ENCODE measurements at regions not wholly inside any gene's neighbourhood (a gene's known extent, or its start where the extent isn't known, plus 50 kb on each side); places are given as distances from the start of the nearest gene placed in this dataset.
"Not testable (repeated sequence)": the region's sequence is repeated elsewhere in the genome, so short reads cannot be mapped to it uniquely, and the experiment has no call there.

DNA sequence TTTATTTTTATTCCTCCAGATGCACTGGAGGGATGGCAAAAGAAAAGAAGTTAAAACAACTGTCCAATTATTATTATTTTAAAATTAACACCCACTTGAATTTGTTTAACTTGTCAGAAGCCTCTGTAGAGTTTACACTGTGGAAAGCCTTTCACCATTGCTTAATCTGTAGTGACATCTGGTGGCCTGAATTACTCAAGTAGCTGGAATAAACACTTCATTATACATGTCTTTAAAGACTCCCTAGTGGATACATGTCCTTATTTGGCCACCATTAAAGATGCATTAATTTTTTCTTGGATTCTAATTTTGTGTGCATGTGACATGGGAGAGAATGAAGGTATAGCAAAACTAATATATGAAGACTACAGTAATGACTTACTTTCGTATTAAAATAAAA is 1496.5 kb downstream of the FAM181B start:
- DNase-seq (ENCODE audit: extremely low read depth, low read depth), result no peak
- TF ChIP-seq, protein P1, sequence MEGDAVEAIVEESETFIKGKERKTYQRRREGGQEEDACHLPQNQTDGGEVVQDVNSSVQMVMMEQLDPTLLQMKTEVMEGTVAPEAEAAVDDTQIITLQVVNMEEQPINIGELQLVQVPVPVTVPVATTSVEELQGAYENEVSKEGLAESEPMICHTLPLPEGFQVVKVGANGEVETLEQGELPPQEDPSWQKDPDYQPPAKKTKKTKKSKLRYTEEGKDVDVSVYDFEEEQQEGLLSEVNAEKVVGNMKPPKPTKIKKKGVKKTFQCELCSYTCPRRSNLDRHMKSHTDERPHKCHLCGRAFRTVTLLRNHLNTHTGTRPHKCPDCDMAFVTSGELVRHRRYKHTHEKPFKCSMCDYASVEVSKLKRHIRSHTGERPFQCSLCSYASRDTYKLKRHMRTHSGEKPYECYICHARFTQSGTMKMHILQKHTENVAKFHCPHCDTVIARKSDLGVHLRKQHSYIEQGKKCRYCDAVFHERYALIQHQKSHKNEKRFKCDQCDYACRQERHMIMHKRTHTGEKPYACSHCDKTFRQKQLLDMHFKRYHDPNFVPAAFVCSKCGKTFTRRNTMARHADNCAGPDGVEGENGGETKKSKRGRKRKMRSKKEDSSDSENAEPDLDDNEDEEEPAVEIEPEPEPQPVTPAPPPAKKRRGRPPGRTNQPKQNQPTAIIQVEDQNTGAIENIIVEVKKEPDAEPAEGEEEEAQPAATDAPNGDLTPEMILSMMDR (IDR thresholded peaks at IDR 0.05; ENCODE audit: low read depth, low read length, missing control alignments), result no peak
- no peak overlapping the region for H3K4me3 ChIP-seq (replicated peaks; ENCODE audit: low read depth, low read length)

- H3K4me3 ChIP-seq (replicated peaks; ENCODE audit: low read depth, low read length); DNase-seq (ENCODE audit: extremely low read depth, low read depth): not testable (repeated sequence)
Measured at GRCh38 chr11:81227409-81227808, 1506.3 kb downstream of the FAM181B start.

DNA sequence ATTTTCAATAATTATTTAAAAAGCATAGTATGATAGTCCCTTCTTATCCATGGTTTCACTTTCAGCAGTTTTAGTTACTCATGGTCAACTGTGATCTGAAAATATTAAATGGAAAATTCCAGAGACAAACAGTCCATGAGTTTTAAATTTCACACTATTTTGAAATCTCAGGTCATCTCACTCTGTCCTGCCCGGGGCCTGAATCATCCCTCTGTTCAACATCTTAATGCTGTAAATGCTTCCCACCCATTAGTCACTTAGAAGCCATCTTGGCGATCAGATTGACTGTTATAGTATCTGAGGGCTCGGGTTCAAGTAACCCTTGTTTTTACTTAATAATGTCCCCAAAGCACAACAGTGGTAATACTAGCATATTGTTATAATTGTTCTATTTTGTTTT is 1509.3 kb downstream of the FAM181B start:
- no peak for DNase-seq (ENCODE audit: extremely low read depth, low read depth)
- TF ChIP-seq, protein P1 (IDR thresholded peaks at IDR 0.05; ENCODE audit: low read depth, low read length, missing control alignments), result no peak
- no peak overlapping the region for H3K4me3 ChIP-seq (replicated peaks; ENCODE audit: low read depth, low read length)

- TF ChIP-seq, protein P1 (IDR thresholded peaks at IDR 0.05; ENCODE audit: low read depth, low read length, missing control alignments), result no peak
- DNase-seq (ENCODE audit: extremely low read depth, low read depth), result no peak
- no peak overlapping the region for H3K4me3 ChIP-seq (replicated peaks; ENCODE audit: low read depth, low read length)
Measured at GRCh38 chr11:81222491-81222890, 1511.2 kb downstream of the FAM181B start.

DNA sequence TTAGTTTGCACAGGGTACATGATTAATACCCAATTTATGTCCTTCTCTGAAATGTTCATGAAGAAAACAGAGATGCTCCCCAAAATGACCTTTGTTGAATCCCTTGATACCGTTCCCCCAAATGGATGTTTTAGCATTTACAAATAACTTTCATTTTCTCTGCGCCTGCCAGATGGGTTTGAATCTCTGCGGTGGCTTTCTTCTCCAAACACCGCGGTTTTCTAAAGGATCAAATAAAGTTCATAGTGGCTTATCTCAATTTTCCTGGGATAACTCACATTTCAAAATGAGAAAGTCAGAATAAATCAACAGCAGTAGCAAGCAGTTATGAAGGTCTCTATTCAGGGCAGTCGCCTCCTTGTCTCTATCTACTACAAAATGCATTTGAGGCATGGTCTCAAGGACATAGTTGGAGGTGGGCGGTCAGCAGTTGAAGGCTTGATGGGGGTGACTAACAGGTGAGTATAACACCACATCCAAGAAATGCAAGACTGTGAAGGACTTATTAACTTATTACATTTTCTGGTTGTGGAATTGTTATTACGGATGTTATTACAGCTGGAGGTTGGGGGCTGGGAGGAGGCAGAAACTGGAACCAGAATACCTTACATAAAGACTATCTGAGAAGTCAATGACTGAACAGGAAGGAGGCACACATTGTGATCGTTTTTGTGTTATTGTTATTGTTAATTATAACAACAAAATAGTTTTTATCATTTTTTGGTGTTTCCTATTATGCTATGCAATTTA is 1513.3 kb downstream of the FAM181B start:
- DNase-seq (ENCODE audit: extremely low read depth, low read depth), result no peak
- TF ChIP-seq, protein P1 (IDR thresholded peaks at IDR 0.05; ENCODE audit: low read depth, low read length, missing control alignments), result no peak
- H3K4me3 ChIP-seq (replicated peaks; ENCODE audit: low read depth, low read length), result no peak overlapping the region

DNA sequence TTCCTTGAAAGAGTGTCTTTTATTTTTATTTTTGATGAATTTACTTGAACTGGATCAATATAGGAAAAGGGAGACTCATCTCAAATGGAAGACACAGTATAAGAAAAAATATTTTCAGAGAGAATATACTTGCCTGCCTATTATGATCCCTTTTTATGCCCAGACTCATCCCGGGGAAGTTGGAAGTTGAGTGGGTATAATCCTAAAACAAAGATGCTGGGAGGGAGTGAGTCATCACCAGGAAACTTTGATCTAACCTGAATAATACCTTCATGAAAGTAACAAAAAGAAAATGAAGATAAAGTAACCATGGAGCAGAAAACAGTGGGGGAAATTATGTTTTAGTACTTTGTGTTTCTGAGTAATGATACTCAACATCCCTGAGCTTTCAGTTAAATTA is 1514.0 kb downstream of the FAM181B start:
- TF ChIP-seq, protein P1 (IDR thresholded peaks at IDR 0.05; ENCODE audit: low read depth, low read length, missing control alignments), result no peak
- no peak overlapping the region for H3K4me3 ChIP-seq (replicated peaks; ENCODE audit: low read depth, low read length)
- no peak for DNase-seq (ENCODE audit: extremely low read depth, low read depth)

- no peak overlapping the region for H3K4me3 ChIP-seq (replicated peaks; ENCODE audit: low read depth, low read length)
- no peak for DNase-seq (ENCODE audit: extremely low read depth, low read depth)
- TF ChIP-seq, protein P1 (IDR thresholded peaks at IDR 0.05; ENCODE audit: low read depth, low read length, missing control alignments), result no peak
Measured at GRCh38 chr11:81218440-81218839, 1515.2 kb downstream of the FAM181B start.

Measured in HFF-Myc (cell line).